ENCODE measurements at regions not wholly inside any gene's neighbourhood (a gene's known extent, or its start where the extent isn't known, plus 50 kb on each side); places are given as distances from the start of the nearest gene placed in this dataset.

- DNase-seq (ENCODE audit: low read depth, low spot score) (no peak), ATAC-seq (no peak)
- TF ChIP-seq POLR2AphosphoS5 (IDR thresholded peaks at IDR 0.05; ENCODE audit: low read depth, low read length): no peak
- no peak for TF ChIP-seq REST (IDR thresholded peaks at IDR 0.05; ENCODE audit: insufficient read depth in 1 of 2, low read depth in 2 of 2, low read length in 1 of 2)
- no peak for TF ChIP-seq CTCF (IDR thresholded peaks at IDR 0.05)
- TF ChIP-seq TCF7L2 (IDR thresholded peaks at IDR 0.05; ENCODE audit: low read depth, low read length): no peak
- TF ChIP-seq SIN3A (IDR thresholded peaks at IDR 0.05; ENCODE audit: borderline replicate concordance, insufficient read depth, low read depth, low read length): no peak
- H3K4me1 ChIP-seq (ENCODE audit: control insufficient read depth, insufficient read depth, low read length): no peaks in the 10 kb centered on the region
- H3K9me3 ChIP-seq (ENCODE audit: control insufficient read depth, insufficient read depth, low read depth, low read length): no peaks in the 10 kb centered on the region
- in situ Hi-C loops (cut with HindIII; ENCODE audit: low pct_unique_long_range_greater_than_20kb, low sequenced_read_pairs): no loop called here
- no peak overlapping the region for H3K27ac ChIP-seq (ENCODE audit: low read length)
- ChIA-PET CTCF (interaction anchor here (0.6 kb wide), 1 partner anchor 9 kb away, joined by 10 read pairs; no protein-coding TSS in a partner anchor), POLR2A (interaction anchor here (0.5 kb wide), 1 partner anchor 15 kb away, joined by 4 read pairs; no protein-coding TSS in a partner anchor)
- no TSS peak for BruUV-seq (replicated peaks)
- no peak overlapping the region for H3K4me3 ChIP-seq (ENCODE audit: low read depth in 2 of 2, low read length in 2 of 2)
- no peaks in the 10 kb centered on the region for H3K36me3 ChIP-seq (ENCODE audit: control insufficient read depth, insufficient read depth, low read length)
- no peaks in the 10 kb centered on the region for H3K27me3 ChIP-seq (ENCODE audit: control insufficient read depth, insufficient read depth, low read length)
- intact Hi-C loops (cut with micrococcal nuclease; ENCODE audit: unreplicated experiment): no loop called here
These were observed 66.9 kb upstream of the TENM4 start for GRCh38 chr11:79507706-79508105.

- Histone ChIP-seq H3K9me3 (ENCODE audit: control insufficient read depth, insufficient read depth, low read depth, low read length) (no peaks in the 10 kb centered on the region), H3K36me3 (ENCODE audit: control insufficient read depth, insufficient read depth, low read length) (no peaks in the 10 kb centered on the region), H3K27ac (ENCODE audit: low read length) (no peak overlapping the region), H3K4me3 (ENCODE audit: low read depth in 2 of 2, low read length in 2 of 2) (no peak overlapping the region), H3K27me3 (ENCODE audit: control insufficient read depth, insufficient read depth, low read length) (no peaks in the 10 kb centered on the region), H3K4me1 (ENCODE audit: control insufficient read depth, insufficient read depth, low read length) (no peaks in the 10 kb centered on the region)
- ChIA-PET CTCF (interaction anchor here (0.6 kb wide), 1 partner anchor 163 kb away, joined by 6 read pairs; no protein-coding TSS in a partner anchor), POLR2A (interaction anchor here (0.6 kb wide), 1 partner anchor 116 kb away, joined by 3 read pairs; no protein-coding TSS in a partner anchor)
- TF ChIP-seq TCF7L2 (IDR thresholded peaks at IDR 0.05; ENCODE audit: low read depth, low read length): no peak
- no peak for TF ChIP-seq CTCF (IDR thresholded peaks at IDR 0.05)
- no peak for TF ChIP-seq SIN3A (IDR thresholded peaks at IDR 0.05; ENCODE audit: borderline replicate concordance, insufficient read depth, low read depth, low read length)
- no peak for TF ChIP-seq POLR2AphosphoS5 (IDR thresholded peaks at IDR 0.05; ENCODE audit: low read depth, low read length)
- TF ChIP-seq REST (IDR thresholded peaks at IDR 0.05; ENCODE audit: insufficient read depth in 1 of 2, low read depth in 2 of 2, low read length in 1 of 2): no peak
- ATAC-seq: no peak
- no peak for DNase-seq (ENCODE audit: low read depth, low spot score)
- in situ Hi-C loops (cut with HindIII; ENCODE audit: low pct_unique_long_range_greater_than_20kb, low sequenced_read_pairs): no loop called here
- intact Hi-C loops (cut with micrococcal nuclease; ENCODE audit: unreplicated experiment): no loop called here
- BruUV-seq (replicated peaks): no TSS peak
These were observed 66.0 kb upstream of the TENM4 start for GRCh38 chr11:79506734-79507344.

Measured in Panc1 (cell line).